Aorta (tissue), 5 donors: ENCODE measurements at regions not wholly inside any gene's neighbourhood (a gene's known extent, or its start where the extent isn't known, plus 50 kb on each side); places are given as distances from the start of the nearest gene placed in this dataset.

Source experiments
- ATAC-seq: fragments of 200-7000 bp; cut with Tn5 transposase; one replicate; pipeline ENCODE4 v1.9.1; 2022; ENCODE audit warnings: moderate library complexity; ENCODE audit not compliant: low FRiP score
- DNase-seq, 2 donors: peaks; one replicate each; pipeline ENCODE4 v3.0.0-alpha.2; 2020
- H3K27ac ChIP-seq, 2 donors: one replicate each; pipeline ENCODE4 v1.5.1; 2013; ENCODE audit warnings: low read length in 2 of 2, mild to moderate bottlenecking in 2 of 2, moderate library complexity in 2 of 2, control low read depth in 1 of 2, inconsistent platforms in 1 of 2, low read depth in 1 of 2
- H3K27me3 ChIP-seq, 2 donors: one replicate each; pipeline ENCODE4 v1.6.1; 2013; ENCODE audit warnings: control low read depth in 1 of 2, low read length in 1 of 2, mild to moderate bottlenecking in 1 of 2, moderate library complexity in 1 of 2; ENCODE audit not compliant: insufficient read depth in 2 of 2, control insufficient read depth in 1 of 2
- H3K36me3 ChIP-seq, 2 donors: one replicate each; pipeline ENCODE4 v1.6.1; 2013; ENCODE audit warnings: control low read depth in 1 of 2, low read length in 1 of 2, mild to moderate bottlenecking in 1 of 2; ENCODE audit not compliant: insufficient read depth in 2 of 2, control insufficient read depth in 1 of 2
- H3K4me1 ChIP-seq, 2 donors: one replicate each; pipeline ENCODE4 v1.6.1; 2013; ENCODE audit warnings: low read length in 2 of 2, control low read depth in 1 of 2, mild to moderate bottlenecking in 1 of 2, moderate library complexity in 1 of 2; ENCODE audit not compliant: insufficient read depth in 2 of 2, control insufficient read depth in 1 of 2
- H3K4me3 ChIP-seq, 2 donors: one replicate each; pipeline ENCODE4 v1.5.1; 2013; ENCODE audit warnings: low read length in 2 of 2, control low read depth in 1 of 2, mild to moderate bottlenecking in 1 of 2
- H3K9me3 ChIP-seq: one replicate; pipeline ENCODE4 v1.6.1; 2013; ENCODE audit warnings: mild to moderate bottlenecking, low read length; ENCODE audit not compliant: control insufficient read depth
- WGBS, 2 donors: extraction: QIAGEN DNeasy Blood & Tissue Kit; methylation state at CpG; one replicate each; pipeline ENCODE4 v1.1.7; 2013; 5-methylcytosine and 5-hydroxymethylcytosine counted together
- intact Hi-C, 2 donors: fragments of 100-400 bp; cut with DNase I; formaldehyde crosslinking; loops; one replicate each; pipeline versions ENCODE4 v1.14.2 to v1.15.0; 2022
- donor health status: healthy with polysubstance abuse.
- donor health status: Bipolar disorder and iron deficiency.
- donor health status: DM: no; HTN: no; CAD: no.
- donor health status: DM: no; HTN: no; CAD: no.
- donor health status: DM: yes; HTN: yes; CAD: no.

GRCh38 chr10:92757066-92757710, 67.4 kb downstream of the HHEX start:
- WGBS, 2 donors, result 6 to 9% methylated on average over 8 of the region's 8 CpGs
- H3K4me3 ChIP-seq, result no peak overlapping the region
- intact Hi-C loops, result loop anchor here in 1 of 2 donors (5.0 kb wide), 1 partner anchor 65 kb away; no protein-coding TSS in a partner anchor
- ATAC-seq, result peak; percentile 94
- peaks cover 0 to 3% of the 10 kb centered on the region in 2 donors for H3K4me1 ChIP-seq
- H3K27ac ChIP-seq, result peak overlapping the region; percentile 32 to 97
- no peaks in the 10 kb centered on the region for H3K9me3 ChIP-seq
- no peaks in the 10 kb centered on the region for H3K36me3 ChIP-seq
- no peaks in the 10 kb centered on the region for H3K27me3 ChIP-seq
- DNase-seq, result peak; percentile 93 to 96

- WGBS, 2 donors, result 28 to 38% methylated on average over 3 of the region's 3 CpGs
- intact Hi-C loops, result loop anchor here in 1 of 2 donors (5.0 kb wide), 1 partner anchor 65 kb away; no protein-coding TSS in a partner anchor
Measured at GRCh38 chr10:92757711-92758104, 68.0 kb downstream of the HHEX start.

DNA sequence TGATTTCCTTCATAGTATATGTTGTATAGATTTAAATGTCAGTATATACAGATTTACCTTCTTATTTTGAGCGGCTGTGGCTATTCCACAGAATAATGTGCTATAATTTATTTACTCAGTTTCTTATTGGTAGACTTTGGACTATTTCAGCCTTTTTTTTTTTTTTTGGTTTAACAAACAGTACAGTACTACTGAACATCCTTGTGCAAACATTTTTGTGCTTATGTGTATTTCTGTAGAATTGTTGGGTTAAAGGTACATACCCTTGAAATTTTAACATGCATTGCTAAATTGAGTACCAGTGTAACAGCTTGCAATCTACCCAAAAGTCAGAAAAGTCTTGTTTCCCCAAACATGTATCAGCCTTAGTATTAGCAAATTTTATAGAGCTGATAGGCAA, 68.8 kb downstream of the HHEX start:
- Histone ChIP-seq H3K36me3 (no peaks in the 10 kb centered on the region), H3K4me1 (peaks cover 0 to 3% of the 10 kb centered on the region in 2 donors), H3K27ac (no peak overlapping the region), H3K4me3 (no peak overlapping the region), H3K9me3 (no peaks in the 10 kb centered on the region), H3K27me3 (no peaks in the 10 kb centered on the region)
- WGBS, 2 donors, result 92 to 98% methylated on average over 1 of the region's 1 CpG
- intact Hi-C loops, result loop anchor here in 1 of 2 donors (5.0 kb wide), 1 partner anchor 66 kb away; no protein-coding TSS in a partner anchor
- ATAC-seq (no peak), DNase-seq (no peak)

More at GRCh38 chr10:92757711-92758104, 68.0 kb downstream of the HHEX start:
- Histone ChIP-seq H3K4me1 (peaks cover 0 to 3% of the 10 kb centered on the region in 2 donors), H3K27ac (peak overlapping the region; percentile 84 to 97), H3K27me3 (no peaks in the 10 kb centered on the region), H3K4me3 (no peak overlapping the region), H3K9me3 (no peaks in the 10 kb centered on the region), H3K36me3 (no peaks in the 10 kb centered on the region)
- no peak for DNase-seq
- ATAC-seq, result no peak

DNA sequence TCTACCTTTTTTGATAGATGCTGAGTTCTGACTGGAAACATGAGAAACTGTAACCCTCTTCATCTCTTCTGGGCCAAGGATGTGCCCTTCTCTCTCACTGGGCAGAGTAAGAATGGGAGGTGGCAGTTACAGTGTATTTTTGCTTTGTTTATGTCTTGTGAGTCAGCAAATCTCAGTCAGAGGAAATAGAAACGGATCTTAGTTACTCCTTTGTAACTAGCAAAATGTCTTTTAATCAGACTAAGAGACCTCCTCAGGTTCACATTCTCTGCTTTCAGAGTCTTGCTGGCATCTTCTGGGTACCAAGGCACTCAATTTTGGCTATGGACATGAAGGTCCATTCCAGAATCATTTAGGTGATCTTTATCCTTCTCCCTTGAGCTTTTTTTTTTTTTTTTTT, 70.9 kb downstream of the HHEX start:
- ATAC-seq (no peak), DNase-seq (no peak)
- H3K36me3 ChIP-seq, result no peaks in the 10 kb centered on the region
- no peak overlapping the region for H3K4me3 ChIP-seq
- 0 to 3% methylated on average over 1 of the region's 1 CpG for WGBS, 2 donors
- no peaks in the 10 kb centered on the region for H3K9me3 ChIP-seq
- peaks cover 0 to 3% of the 10 kb centered on the region in 2 donors for H3K4me1 ChIP-seq
- intact Hi-C loops, result no loop called here
- H3K27ac ChIP-seq, result peak overlapping the region in 1 of 2 donors; percentile 36
- H3K27me3 ChIP-seq, result no peaks in the 10 kb centered on the region

- intact Hi-C loops, result no loop called here
- H3K27me3 ChIP-seq, result no peaks in the 10 kb centered on the region
- H3K27ac ChIP-seq, result no peak overlapping the region
- WGBS, 2 donors, result 75% methylated on average over 4 of the region's 4 CpGs
- ATAC-seq (no peak), DNase-seq (no peak)
- no peaks in the 10 kb centered on the region for H3K36me3 ChIP-seq
- H3K4me3 ChIP-seq, result no peak overlapping the region
- peaks cover 0 to 3% of the 10 kb centered on the region in 2 donors for H3K4me1 ChIP-seq
- no peaks in the 10 kb centered on the region for H3K9me3 ChIP-seq
Measured at GRCh38 chr10:92761571-92761970, 71.8 kb downstream of the HHEX start.

DNA sequence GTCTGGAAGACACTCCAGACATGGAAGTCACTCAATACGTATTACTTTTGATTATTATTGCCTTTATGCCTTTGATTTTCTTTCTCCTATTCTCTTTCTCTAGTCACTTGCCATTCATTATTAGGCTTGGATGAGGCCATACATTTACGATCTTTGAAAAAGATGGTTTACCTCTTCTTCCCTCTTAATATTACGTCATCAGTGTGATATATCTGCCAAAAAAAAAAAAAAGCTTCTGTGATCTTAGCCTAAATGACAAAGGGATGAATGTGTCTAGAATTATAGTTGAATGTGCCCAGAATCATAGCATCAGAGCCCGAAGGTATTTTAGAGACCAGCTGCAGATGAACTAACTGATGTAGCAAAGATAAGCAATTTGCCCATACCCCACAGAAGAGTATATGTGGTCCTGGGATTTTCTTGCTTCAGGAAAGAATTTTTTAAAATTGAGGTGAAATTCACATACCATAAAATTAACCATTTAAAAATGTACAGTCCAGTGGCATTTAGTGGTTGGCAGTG, 73.9 kb downstream of the HHEX start:
- no peaks in the 10 kb centered on the region for H3K27me3 ChIP-seq
- no peak overlapping the region for H3K27ac ChIP-seq
- peaks cover 4% of the 10 kb centered on the region for H3K9me3 ChIP-seq
- no peak overlapping the region for H3K4me3 ChIP-seq
- WGBS, 2 donors, result 98 to 99% methylated on average over 4 of the region's 4 CpGs
- ATAC-seq, result no peak
- H3K36me3 ChIP-seq, result no peaks in the 10 kb centered on the region
- H3K4me1 ChIP-seq, result peaks cover 0 to 3% of the 10 kb centered on the region in 2 donors
- DNase-seq, result no peak
- intact Hi-C loops, result no loop called here

DNA sequence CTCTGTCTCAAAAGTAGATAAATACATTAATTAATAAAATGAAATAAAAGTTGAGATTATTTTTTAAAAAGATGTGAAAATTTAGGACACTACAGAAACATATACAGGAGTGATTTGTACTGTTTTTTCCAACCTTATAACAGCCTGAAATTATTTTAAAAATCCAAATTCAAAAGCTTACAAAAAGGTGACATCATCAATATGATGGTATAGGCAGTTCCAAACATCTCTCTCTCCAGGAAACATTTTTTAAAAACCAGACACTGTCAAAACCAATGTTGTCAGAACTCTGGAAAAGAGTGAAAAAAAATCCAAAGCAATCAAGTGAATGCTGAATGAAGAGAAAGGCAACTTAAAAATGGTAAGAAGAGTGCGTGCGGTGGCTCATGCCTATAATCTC, 76.7 kb downstream of the HHEX start:
- Histone ChIP-seq H3K27ac (no peak overlapping the region), H3K36me3 (no peaks in the 10 kb centered on the region), H3K4me1 (no peaks in the 10 kb centered on the region), H3K4me3 (no peak overlapping the region), H3K27me3 (no peaks in the 10 kb centered on the region), H3K9me3 (peaks cover 4% of the 10 kb centered on the region)
- WGBS, 2 donors, result 97% methylated on average over 2 of the region's 2 CpGs
- no peak for ATAC-seq
- DNase-seq, result no peak
- intact Hi-C loops, result no loop called here

- no peaks in the 10 kb centered on the region for H3K27me3 ChIP-seq
- no peak overlapping the region for H3K27ac ChIP-seq
- no peak overlapping the region for H3K4me3 ChIP-seq
- peaks cover 4% of the 10 kb centered on the region for H3K9me3 ChIP-seq
- DNase-seq (no peak), ATAC-seq (no peak)
- no peaks in the 10 kb centered on the region for H3K4me1 ChIP-seq
- no peaks in the 10 kb centered on the region for H3K36me3 ChIP-seq
- intact Hi-C loops, result no loop called here
- 93 to 94% methylated on average over 1 of the region's 1 CpG for WGBS, 2 donors
Measured at GRCh38 chr10:92768104-92768503, 78.3 kb downstream of the HHEX start.

DNA sequence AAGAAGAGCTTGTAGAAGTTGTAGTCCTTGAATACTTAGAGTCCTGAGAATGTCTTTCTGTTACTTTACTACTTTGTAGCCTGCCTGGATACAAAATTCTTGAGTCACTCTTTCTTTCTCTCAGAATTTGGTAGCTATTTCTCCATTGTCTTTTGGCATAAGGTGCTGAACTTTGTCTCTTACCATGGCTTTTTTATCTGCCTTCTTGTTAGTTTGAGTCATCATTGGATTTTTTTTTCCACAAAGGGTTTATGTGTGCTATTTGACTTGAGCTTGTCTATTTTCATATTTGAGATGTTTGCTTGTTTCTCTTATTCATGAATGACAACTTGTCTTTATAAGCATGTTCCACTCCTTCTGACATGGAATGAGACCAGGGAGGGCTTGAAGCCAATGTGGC, 74.5 kb upstream of the EXOC6 start:
- ATAC-seq (no peak), DNase-seq (no peak)
- Histone ChIP-seq H3K4me1 (no peaks in the 10 kb centered on the region), H3K27me3 (no peaks in the 10 kb centered on the region), H3K4me3 (no peak overlapping the region), H3K9me3 (no peaks in the 10 kb centered on the region), H3K27ac (no peak overlapping the region), H3K36me3 (no peaks in the 10 kb centered on the region)
- intact Hi-C loops, result no loop called here
